Hematopoietic multipotent progenitor cell (in vitro differentiated cells): ENCODE measurements at regions not wholly inside any gene's neighbourhood (a gene's known extent, or its start where the extent isn't known, plus 50 kb on each side); places are given as distances from the start of the nearest gene placed in this dataset.
"Not testable (repeated sequence)": the region's sequence is repeated elsewhere in the genome, so short reads cannot be mapped to it uniquely, and the experiment has no call there.

Experiments
- DNase-seq, 3 donors: peaks; one replicate each; pipeline ENCODE4 v3.0.0-alpha.2; 2011 to 2015; ENCODE audit warnings: low read depth in 2 of 3, low spot score in 2 of 3

- DNase-seq: no peak
These were observed 391.0 kb upstream of the SLITRK5 start for GRCh38 chr13:87280139-87280538.

- no peak for DNase-seq
These were observed 383.4 kb upstream of the SLITRK5 start for GRCh38 chr13:87287721-87288120.

GRCh38 chr13:87295636-87296035, 375.5 kb upstream of the SLITRK5 start:
- no peak for DNase-seq

GRCh38 chr13:87302034-87302433, 369.1 kb upstream of the SLITRK5 start:
- no peak for DNase-seq

GRCh38 chr13:87302931-87303330, 368.2 kb upstream of the SLITRK5 start:
- DNase-seq: no peak

- no peak for DNase-seq
These were observed 360.0 kb upstream of the SLITRK5 start for GRCh38 chr13:87311165-87311564.

GRCh38 chr13:87314822-87315221, 356.3 kb upstream of the SLITRK5 start:
- DNase-seq: no peak

GRCh38 chr13:87322386-87322785, 348.8 kb upstream of the SLITRK5 start:
- no peak for DNase-seq

GRCh38 chr13:87324558-87324957, 346.6 kb upstream of the SLITRK5 start:
- no peak for DNase-seq

- no peak for DNase-seq
These were observed 340.0 kb upstream of the SLITRK5 start for GRCh38 chr13:87331178-87331577.

GRCh38 chr13:87333599-87333998, 337.6 kb upstream of the SLITRK5 start:
- DNase-seq: no peak

GRCh38 chr13:87334176-87334575, 337.0 kb upstream of the SLITRK5 start:
- DNase-seq: no peak

GRCh38 chr13:87336346-87336889, 334.8 kb upstream of the SLITRK5 start:
- DNase-seq: not testable (repeated sequence)

- no peak for DNase-seq
These were observed 327.0 kb upstream of the SLITRK5 start for GRCh38 chr13:87344176-87344575.

- DNase-seq: no peak
These were observed 315.7 kb upstream of the SLITRK5 start for GRCh38 chr13:87355451-87355850.

GRCh38 chr13:87356314-87356713, 314.9 kb upstream of the SLITRK5 start:
- DNase-seq: peak in 1 of 3 donors; percentile 0

- DNase-seq: no peak
These were observed 312.9 kb upstream of the SLITRK5 start for GRCh38 chr13:87358319-87358718.

- no peak for DNase-seq
These were observed 310.0 kb upstream of the SLITRK5 start for GRCh38 chr13:87361216-87361615.

- DNase-seq: no peak
These were observed 302.5 kb upstream of the SLITRK5 start for GRCh38 chr13:87368639-87369038.

- DNase-seq: no peak
These were observed 295.1 kb upstream of the SLITRK5 start for GRCh38 chr13:87376081-87376480.

GRCh38 chr13:87384099-87384498, 287.1 kb upstream of the SLITRK5 start:
- DNase-seq: no peak

GRCh38 chr13:87393358-87393757, 277.8 kb upstream of the SLITRK5 start:
- DNase-seq: no peak

- no peak for DNase-seq
These were observed 273.1 kb upstream of the SLITRK5 start for GRCh38 chr13:87398047-87398446.
